ENCODE measurements at regions not wholly inside any gene's neighbourhood (a gene's known extent, or its start where the extent isn't known, plus 50 kb on each side); places are given as distances from the start of the nearest gene placed in this dataset.

GRCh38 chr13:79782541-79783205 is 301.7 kb downstream of the NDFIP2 start:
- Mint-ChIP-seq H3K4me3 (no peak overlapping the region), H3K9me3 (peaks cover under 1% of the 10 kb centered on the region), H3K27ac (no peak overlapping the region), H3K4me1 (no peaks in the 10 kb centered on the region), H3K36me3 (ENCODE audit: low read depth) (no peaks in the 10 kb centered on the region), H3K27me3 (no peaks in the 10 kb centered on the region)
- ATAC-seq (ENCODE audit: low read depth) (no peak), DNase-seq (no peak)
- intact Hi-C loops (cut with micrococcal nuclease) = no loop called here
- POLR2A ChIA-PET = interaction anchor here (0.6 kb wide), 1 partner anchor 30 kb away, joined by 3 read pairs; no protein-coding TSS in a partner anchor
- CTCF ChIA-PET = no interaction called here
- TF ChIP-seq CTCF (IDR thresholded peaks at IDR 0.05) = no peak

- ChIA-PET CTCF (no interaction called here), POLR2A (interaction anchor here (0.6 kb wide), 1 partner anchor 30 kb away, joined by 3 read pairs; no protein-coding TSS in a partner anchor)
- no peaks in the 10 kb centered on the region for H3K27me3 Mint-ChIP-seq
- no peaks in the 10 kb centered on the region for H3K36me3 Mint-ChIP-seq (ENCODE audit: low read depth)
- no peak overlapping the region for H3K27ac Mint-ChIP-seq
- no peaks in the 10 kb centered on the region for H3K4me1 Mint-ChIP-seq
- no peak overlapping the region for H3K4me3 Mint-ChIP-seq
- no peak for TF ChIP-seq CTCF (IDR thresholded peaks at IDR 0.05)
- ATAC-seq (ENCODE audit: low read depth) (no peak), DNase-seq (no peak)
- H3K9me3 Mint-ChIP-seq = no peaks in the 10 kb centered on the region
- intact Hi-C loops (cut with micrococcal nuclease) = no loop called here
Measured at GRCh38 chr13:79781829-79782540, 301.0 kb downstream of the NDFIP2 start.

- POLR2A ChIA-PET = no interaction called here
- no peaks in the 10 kb centered on the region for H3K4me1 Mint-ChIP-seq
- DNase-seq = no peak
- H3K36me3 Mint-ChIP-seq (ENCODE audit: low read depth) = no peaks in the 10 kb centered on the region
- intact Hi-C loops (cut with micrococcal nuclease) = no loop called here
- TF ChIP-seq CTCF (IDR thresholded peaks at IDR 0.05) = no peak
- no peak overlapping the region for H3K27ac Mint-ChIP-seq
- no peaks in the 10 kb centered on the region for H3K27me3 Mint-ChIP-seq
- no peak overlapping the region for H3K4me3 Mint-ChIP-seq
- H3K9me3 Mint-ChIP-seq = no peaks in the 10 kb centered on the region
- ATAC-seq (ENCODE audit: low read depth) = no peak
- CTCF ChIA-PET = no interaction called here
Measured at GRCh38 chr13:79780240-79780639, 299.3 kb downstream of the NDFIP2 start.

GRCh38 chr13:79779761-79780160 is 298.8 kb downstream of the NDFIP2 start:
- Mint-ChIP-seq H3K9me3 (no peaks in the 10 kb centered on the region), H3K27ac (no peak overlapping the region), H3K36me3 (ENCODE audit: low read depth) (no peaks in the 10 kb centered on the region), H3K4me1 (no peaks in the 10 kb centered on the region), H3K4me3 (no peak overlapping the region), H3K27me3 (no peaks in the 10 kb centered on the region)
- POLR2A ChIA-PET = no interaction called here
- intact Hi-C loops (cut with micrococcal nuclease) = loop anchor here (5.0 kb wide), 1 partner anchor 563 kb away; the partner anchor contains the start of gene SPRY2
- DNase-seq (no peak), ATAC-seq (ENCODE audit: low read depth) (no peak)
- no peak for TF ChIP-seq CTCF (IDR thresholded peaks at IDR 0.05)
- CTCF ChIA-PET = no interaction called here

GRCh38 chr13:79778741-79779460 is 297.9 kb downstream of the NDFIP2 start:
- no peak for TF ChIP-seq CTCF (IDR thresholded peaks at IDR 0.05)
- intact Hi-C loops (cut with micrococcal nuclease) = loop anchor here (5.0 kb wide), 1 partner anchor 563 kb away; the partner anchor contains the start of gene SPRY2
- H3K27ac Mint-ChIP-seq = no peak overlapping the region
- CTCF ChIA-PET = no interaction called here
- no peak for DNase-seq
- ATAC-seq (ENCODE audit: low read depth) = no peak
- H3K4me1 Mint-ChIP-seq = no peaks in the 10 kb centered on the region
- POLR2A ChIA-PET = no interaction called here
- H3K9me3 Mint-ChIP-seq = no peaks in the 10 kb centered on the region
- no peaks in the 10 kb centered on the region for H3K36me3 Mint-ChIP-seq (ENCODE audit: low read depth)
- no peak overlapping the region for H3K4me3 Mint-ChIP-seq
- H3K27me3 Mint-ChIP-seq = peaks cover 2% of the 10 kb centered on the region
